ENCODE measurements at regions not wholly inside any gene's neighbourhood (a gene's known extent, or its start where the extent isn't known, plus 50 kb on each side); places are given as distances from the start of the nearest gene placed in this dataset.

DNA sequence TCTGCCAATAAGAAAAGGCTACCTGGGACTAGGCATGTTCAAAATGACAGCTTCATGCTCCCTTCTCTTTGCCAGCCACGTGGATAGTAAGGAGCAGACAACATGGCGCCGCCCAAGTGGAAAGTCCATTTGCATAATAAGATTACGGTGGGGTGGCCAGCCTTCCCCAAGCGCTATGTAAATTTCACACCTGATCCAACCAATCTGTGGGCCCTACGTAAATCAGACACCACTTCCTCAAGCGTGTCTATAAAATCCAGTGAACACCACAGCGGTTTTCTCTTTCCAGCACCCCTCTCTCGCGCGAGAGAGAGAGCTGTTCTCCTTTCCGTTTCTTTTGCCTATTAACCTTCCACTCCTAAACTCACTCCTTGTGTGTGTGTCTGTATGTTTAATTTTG, 140.3 kb upstream of the ERCC4 start:
- intact Hi-C loops (cut with micrococcal nuclease) (no loop called here), dilution Hi-C loops (cut with MboI; ENCODE audit: extremely low pct_ligation_motif_present, low sequenced_read_pairs) (no loop called here)
- ChIA-PET POLR2A (no interaction called here), CTCF (no interaction called here)
- Histone ChIP-seq H3K4me2 (ENCODE audit: insufficient read depth, low read length) (no peak overlapping the region), H3K27ac (ENCODE audit: insufficient read depth, low read depth, low read length) (no peak overlapping the region), H3K79me2 (ENCODE audit: control insufficient read depth, insufficient read depth, low read length) (no peaks in the 10 kb centered on the region), H3K9ac (replicated peaks; ENCODE audit: extremely low read depth, insufficient read depth, low read length) (no peak overlapping the region), H3K4me1 (ENCODE audit: control insufficient read depth, extremely low read depth, insufficient read depth, low read length) (no peaks in the 10 kb centered on the region), H3K9me1 (replicated peaks; ENCODE audit: control insufficient read depth, extremely low read depth, insufficient read depth, low read length) (no peaks in the 10 kb centered on the region), H4K20me1 (replicated peaks; ENCODE audit: control insufficient read depth, extremely low read depth, insufficient read depth, low read length) (no peaks in the 10 kb centered on the region), H3K36me3 (ENCODE audit: control insufficient read depth in 2 of 2, extremely low read depth in 1 of 2, insufficient read depth in 2 of 2, low read length in 2 of 2) (no peaks in the 10 kb centered on the region), H3K27me3 (ENCODE audit: control insufficient read depth in 2 of 2, insufficient read depth in 2 of 2, low read length in 2 of 2) (no peaks in the 10 kb centered on the region), H2AFZ (ENCODE audit: low read depth, low read length) (no peak overlapping the region), H3K9me3 (replicated peaks; ENCODE audit: control insufficient read depth, insufficient read depth, low read length) (no peaks in the 10 kb centered on the region), H3K4me3 (replicated peaks in 1 of 3; ENCODE audit: insufficient read depth in 1 of 3, low read depth in 1 of 3, low read length in 3 of 3) (no peak overlapping the region)
- BruUV-seq (replicated peaks) = no TSS peak
- TF ChIP-seq EZH2 (IDR thresholded peaks at IDR 0.05; ENCODE audit: borderline replicate concordance, low read depth, low read length, severe bottlenecking) (no peak), MYC (IDR thresholded peaks at IDR 0.05; ENCODE audit: low read depth, low read length) (no peak), POLR2A (IDR thresholded peaks at IDR 0.05; ENCODE audit: low read depth, low read length) (no peak), FOS (IDR thresholded peaks at IDR 0.05; ENCODE audit: borderline replicate concordance, insufficient read depth, low read length) (no peak), CTCF (IDR thresholded peaks at IDR 0.05; ENCODE audit: extremely low read depth in 1 of 2, insufficient read depth in 1 of 2, low read depth in 1 of 2, low read length in 2 of 2) (no peak), POLR2AphosphoS5 (IDR thresholded peaks at IDR 0.05; ENCODE audit: insufficient read depth, low read depth, low read length) (no peak), JUN (IDR thresholded peaks at IDR 0.05; ENCODE audit: borderline replicate concordance, insufficient read depth, insufficient read length, low read depth) (no peak), GATA2 (IDR thresholded peaks at IDR 0.05; ENCODE audit: insufficient read depth, insufficient read length, low read depth, low read length) (no peak)
- TF ChIP-seq, protein P1, sequence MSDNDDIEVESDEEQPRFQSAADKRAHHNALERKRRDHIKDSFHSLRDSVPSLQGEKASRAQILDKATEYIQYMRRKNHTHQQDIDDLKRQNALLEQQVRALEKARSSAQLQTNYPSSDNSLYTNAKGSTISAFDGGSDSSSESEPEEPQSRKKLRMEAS (IDR thresholded peaks at IDR 0.05; ENCODE audit: insufficient read depth, insufficient read length) = no peak
- FAIRE-seq (no peak), DNase-seq (ENCODE audit: low read depth, low spot score) (no peak)

Data from endothelial cell of umbilical vein (primary cell).